ENCODE measurements at regions not wholly inside any gene's neighbourhood (a gene's known extent, or its start where the extent isn't known, plus 50 kb on each side); places are given as distances from the start of the nearest gene placed in this dataset.

GRCh38 chr6:113142671-113143174, 714.4 kb upstream of the MARCKS start:
- WGBS, result 80% methylated on average over 5 of the region's 5 CpGs
- no peak for TF ChIP-seq RXRA (IDR thresholded peaks at IDR 0.05)
- no peak for TF ChIP-seq FOXA1 (IDR thresholded peaks at IDR 0.05)
- no peak for TF ChIP-seq RAD21 (IDR thresholded peaks at IDR 0.05)
- H3K27ac ChIP-seq (ENCODE audit: low read depth in 1 of 2, low read length in 2 of 2), result no peak overlapping the region

GRCh38 chr6:113143206-113143605, 713.9 kb upstream of the MARCKS start:
- TF ChIP-seq ATF3 (IDR thresholded peaks at IDR 0.05) (no peak), RAD21 (IDR thresholded peaks at IDR 0.05) (no peak), RXRA (IDR thresholded peaks at IDR 0.05) (no peak), NR2F2 (IDR thresholded peaks at IDR 0.05) (no peak), SP1 (IDR thresholded peaks at IDR 0.05) (no peak), ZBTB33 (IDR thresholded peaks at IDR 0.05) (no peak), HNF4A (conservative IDR thresholded peaks at IDR 0.05) (no peak), EGR1 (IDR thresholded peaks at IDR 0.05; ENCODE audit: low read depth in 2 of 2) (no peak), JUND (IDR thresholded peaks at IDR 0.05) (no peak), YY1 (IDR thresholded peaks at IDR 0.05) (no peak), TAF1 (conservative IDR thresholded peaks at IDR 0.05) (no peak), FOXA2 (IDR thresholded peaks at IDR 0.05) (no peak), MAX (IDR thresholded peaks at IDR 0.05) (no peak), FOXA1 (IDR thresholded peaks at IDR 0.05) (no peak), REST (IDR thresholded peaks at IDR 0.05) (no peak)
- no peaks in the 10 kb centered on the region for H3K36me3 ChIP-seq (ENCODE audit: control insufficient read depth in 4 of 4, insufficient read depth in 3 of 4, low read depth in 1 of 4, low read length in 3 of 4)
- 90% methylated on average over 3 of the region's 3 CpGs for WGBS

More at GRCh38 chr6:113142671-113143174, 714.4 kb upstream of the MARCKS start:
- Histone ChIP-seq H3K4me1 (ENCODE audit: control insufficient read depth in 4 of 4, insufficient read depth in 4 of 4, low read length in 3 of 4) (no peaks in the 10 kb centered on the region), H3K9ac (ENCODE audit: low read depth in 1 of 2, low read length in 2 of 2) (no peak overlapping the region), H3K36me3 (ENCODE audit: control insufficient read depth in 4 of 4, insufficient read depth in 3 of 4, low read depth in 1 of 4, low read length in 3 of 4) (no peaks in the 10 kb centered on the region), H3K27me3 (ENCODE audit: control insufficient read depth in 4 of 4, insufficient read depth in 4 of 4, low read length in 3 of 4) (no peaks in the 10 kb centered on the region), H3K4me3 (ENCODE audit: low read depth in 1 of 3, low read length in 3 of 3) (no peak overlapping the region), H3K9me3 (ENCODE audit: control insufficient read depth in 4 of 4, low read length in 3 of 4) (no peaks in the 10 kb centered on the region)
- DNase-seq (ENCODE audit: low spot score), result no peak

More at GRCh38 chr6:113143206-113143605, 713.9 kb upstream of the MARCKS start:
- Histone ChIP-seq H3K9me3 (ENCODE audit: control insufficient read depth in 4 of 4, low read length in 3 of 4) (no peaks in the 10 kb centered on the region), H3K9ac (ENCODE audit: low read depth in 1 of 2, low read length in 2 of 2) (no peak overlapping the region), H3K27ac (ENCODE audit: low read depth in 1 of 2, low read length in 2 of 2) (no peak overlapping the region), H3K4me1 (ENCODE audit: control insufficient read depth in 4 of 4, insufficient read depth in 4 of 4, low read length in 3 of 4) (no peaks in the 10 kb centered on the region), H3K4me3 (ENCODE audit: low read depth in 1 of 3, low read length in 3 of 3) (no peak overlapping the region), H3K27me3 (ENCODE audit: control insufficient read depth in 4 of 4, insufficient read depth in 4 of 4, low read length in 3 of 4) (no peaks in the 10 kb centered on the region)
- DNase-seq (ENCODE audit: low spot score), result no peak
